Pancreas (tissue), 10 donors: ENCODE measurements at regions not wholly inside any gene's neighbourhood (a gene's known extent, or its start where the extent isn't known, plus 50 kb on each side); places are given as distances from the start of the nearest gene placed in this dataset.

Experiments used
- ATAC-seq, 4 donors: fragments of 200-7000 bp; cut with Tn5 transposase; one replicate each; pipeline versions ENCODE4 v1.8.0 to v1.9.1; 2020; ENCODE audit warnings: mild to moderate bottlenecking in 4 of 4, moderate library complexity in 4 of 4
- DNase-seq, 6 donors: peaks; one replicate each; pipeline ENCODE4 v3.0.0-alpha.2; 2020
- FAIRE-seq: peaks from 2 replicates; lab custom pipeline; 2012; peaks lifted over from hg19 to GRCh38; lab: Jason Lieb, UNC
- H3K27ac ChIP-seq, 4 donors: fragments of 200-600 bp; sonication (generic); 1 replicate in 3 of 4; 2 replicates in 1 of 4; pipeline versions ENCODE4 v1.5.0 to v1.8.0; 2020
- H3K27me3 ChIP-seq, 4 donors: fragments of 200-600 bp; one replicate each; pipeline ENCODE4 v1.8.0; 2021
- H3K36me3 ChIP-seq, 3 donors: fragments of 200-600 bp; sonication (generic) in 1 of 3; one replicate each; pipeline versions ENCODE4 v1.5.0 to v1.8.0; 2020 to 2021
- H3K4me1 ChIP-seq, 3 donors: fragments of 200-600 bp; one replicate each; pipeline ENCODE4 v1.8.0; 2021
- H3K4me3 ChIP-seq, 4 donors: fragments of 200-600 bp; sonication (generic) in 2 of 4; one replicate each; pipeline versions ENCODE4 v1.5.0 to v1.8.0; 2020 to 2021
- H3K9me3 ChIP-seq, 4 donors: fragments of 200-600 bp; one replicate each; pipeline ENCODE4 v1.8.0; 2021
- CTCF ChIP-seq, 4 donors: fragments of 200-600 bp; sonication (generic) in 3 of 4; IDR thresholded peaks; one replicate each; pipeline versions ENCODE4 v1.5.0 to v1.8.0; 2021; ENCODE audit warnings: antibody characterized with exemption in 4 of 4
- WGBS, 2 donors: extraction: QIAGEN DNeasy Blood & Tissue Kit; methylation state at CpG; one replicate each; pipeline ENCODE4 v1.1.7; 2013; 5-methylcytosine and 5-hydroxymethylcytosine counted together
- intact Hi-C, 3 donors: fragments of 100-400 bp; cut with DNase I; formaldehyde crosslinking; loops; one replicate each; pipeline versions ENCODE4 v1.11.1 to v1.14.2; 2022
- donor health status: healthy with polysubstance abuse.
- donor health status: DM: no; HTN: no; CAD: no; lungs with moderate emphysema.
- donor health status: DM: no; HTN: no; CAD: no.
- donor health status: control.
- donor health status: control.
- donor health status: Bipolar disorder and iron deficiency.
- donor health status: DM: yes; HTN: yes; CAD: no.
- donor health status: DM: no; HTN: no; CAD: no.
- donor health status: DM: no; HTN: no; CAD: no.
- donor health status: DM: yes; HTN: yes; CAD: no.

- intact Hi-C loops = no loop called here
- ATAC-seq = no peak
- Histone ChIP-seq H3K4me1 (no peaks in the 10 kb centered on the region), H3K27ac (no peak overlapping the region), H3K9me3 (no peaks in the 10 kb centered on the region), H3K36me3 (no peaks in the 10 kb centered on the region), H3K4me3 (no peak overlapping the region), H3K27me3 (no peaks in the 10 kb centered on the region)
- DNase-seq = no peak
- no peak for FAIRE-seq
- WGBS, 2 donors = 55% methylated on average over 6 of the region's 6 CpGs
- TF ChIP-seq CTCF (IDR thresholded peaks at IDR 0.05) = no peak
These were observed 726.9 kb upstream of the TMPRSS15 start for GRCh38 chr21:19130379-19131028.

GRCh38 chr21:19141511-19141910 is 737.9 kb upstream of the TMPRSS15 start:
- no peaks in the 10 kb centered on the region for H3K27me3 ChIP-seq
- no peak for FAIRE-seq
- 37 to 58% methylated on average over 2 of the region's 2 CpGs for WGBS, 2 donors

GRCh38 chr21:19145682-19146293 is 742.2 kb upstream of the TMPRSS15 start:
- H3K36me3 ChIP-seq = no peaks in the 10 kb centered on the region
- DNase-seq (no peak), FAIRE-seq (no peak), ATAC-seq (no peak)
- no peak overlapping the region for H3K27ac ChIP-seq
- intact Hi-C loops = no loop called here
- no peak for TF ChIP-seq CTCF (IDR thresholded peaks at IDR 0.05)
- H3K4me3 ChIP-seq = no peak overlapping the region
- no peaks in the 10 kb centered on the region for H3K9me3 ChIP-seq
- H3K4me1 ChIP-seq = no peaks in the 10 kb centered on the region
- H3K27me3 ChIP-seq = no peaks in the 10 kb centered on the region
- 63 to 85% methylated on average over 4 of the region's 4 CpGs for WGBS, 2 donors

More at GRCh38 chr21:19141511-19141910, 737.9 kb upstream of the TMPRSS15 start:
- Histone ChIP-seq H3K4me3 (no peak overlapping the region), H3K27ac (no peak overlapping the region), H3K9me3 (no peaks in the 10 kb centered on the region), H3K4me1 (no peaks in the 10 kb centered on the region), H3K36me3 (no peaks in the 10 kb centered on the region)
- TF ChIP-seq CTCF (IDR thresholded peaks at IDR 0.05) = no peak
- intact Hi-C loops = no loop called here
- ATAC-seq (no peak), DNase-seq (no peak)

- no peak for TF ChIP-seq CTCF (IDR thresholded peaks at IDR 0.05)
- DNase-seq = no peak
- no peak for FAIRE-seq
- no peak for ATAC-seq
- intact Hi-C loops = no loop called here
- Histone ChIP-seq H3K4me3 (no peak overlapping the region), H3K27me3 (no peaks in the 10 kb centered on the region), H3K27ac (no peak overlapping the region), H3K36me3 (no peaks in the 10 kb centered on the region), H3K4me1 (no peaks in the 10 kb centered on the region), H3K9me3 (no peaks in the 10 kb centered on the region)
- 43 to 49% methylated on average over 3 of the region's 3 CpGs for WGBS, 2 donors
These were observed 744.5 kb upstream of the TMPRSS15 start for GRCh38 chr21:19148056-19148455.

- 34 to 35% methylated on average over 4 of the region's 4 CpGs for WGBS, 2 donors
- no peak overlapping the region for H3K27ac ChIP-seq
- FAIRE-seq = no peak
- no peaks in the 10 kb centered on the region for H3K36me3 ChIP-seq
- H3K4me1 ChIP-seq = no peaks in the 10 kb centered on the region
- TF ChIP-seq CTCF (IDR thresholded peaks at IDR 0.05) = no peak
- no peak for ATAC-seq
- H3K27me3 ChIP-seq = no peaks in the 10 kb centered on the region
- DNase-seq = no peak
- intact Hi-C loops = no loop called here
- H3K4me3 ChIP-seq = no peak overlapping the region
- no peaks in the 10 kb centered on the region for H3K9me3 ChIP-seq
These were observed 768.0 kb upstream of the TMPRSS15 start for GRCh38 chr21:19171585-19171984.
